ENCODE measurements at regions not wholly inside any gene's neighbourhood (a gene's known extent, or its start where the extent isn't known, plus 50 kb on each side); places are given as distances from the start of the nearest gene placed in this dataset.
A peak's percentile ranks its signal among the peaks of the same experiment; 100 is the strongest.

DNA sequence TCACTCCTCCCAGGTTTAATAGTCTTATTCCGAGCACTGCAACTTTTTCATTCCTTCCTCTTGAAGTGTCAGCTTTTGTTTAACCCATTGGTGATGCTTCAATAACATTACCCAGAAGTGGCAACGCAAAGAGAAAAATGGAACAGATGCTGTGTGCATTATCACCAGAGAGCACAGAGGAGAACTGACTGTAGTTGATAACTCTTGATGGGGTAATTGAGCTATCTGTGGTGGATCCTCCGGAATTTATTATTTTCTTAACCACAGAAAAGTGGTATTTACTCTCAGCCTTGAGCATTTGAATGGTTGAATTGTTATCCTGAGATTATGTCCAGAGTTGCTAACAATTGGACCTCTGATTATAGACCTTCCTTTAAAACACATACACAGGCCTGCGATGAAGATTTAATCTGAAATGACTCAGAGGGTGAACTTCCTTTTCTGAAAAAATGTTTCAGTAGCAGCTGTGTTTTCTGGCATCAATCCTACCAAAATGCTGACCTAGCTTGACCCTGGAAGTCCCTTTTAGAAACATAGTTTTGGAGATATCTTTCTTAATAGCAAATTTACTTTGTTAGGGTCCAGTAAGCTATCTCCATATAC is 1584.4 kb upstream of the LRRTM3 start:
- TF ChIP-seq, protein P1, sequence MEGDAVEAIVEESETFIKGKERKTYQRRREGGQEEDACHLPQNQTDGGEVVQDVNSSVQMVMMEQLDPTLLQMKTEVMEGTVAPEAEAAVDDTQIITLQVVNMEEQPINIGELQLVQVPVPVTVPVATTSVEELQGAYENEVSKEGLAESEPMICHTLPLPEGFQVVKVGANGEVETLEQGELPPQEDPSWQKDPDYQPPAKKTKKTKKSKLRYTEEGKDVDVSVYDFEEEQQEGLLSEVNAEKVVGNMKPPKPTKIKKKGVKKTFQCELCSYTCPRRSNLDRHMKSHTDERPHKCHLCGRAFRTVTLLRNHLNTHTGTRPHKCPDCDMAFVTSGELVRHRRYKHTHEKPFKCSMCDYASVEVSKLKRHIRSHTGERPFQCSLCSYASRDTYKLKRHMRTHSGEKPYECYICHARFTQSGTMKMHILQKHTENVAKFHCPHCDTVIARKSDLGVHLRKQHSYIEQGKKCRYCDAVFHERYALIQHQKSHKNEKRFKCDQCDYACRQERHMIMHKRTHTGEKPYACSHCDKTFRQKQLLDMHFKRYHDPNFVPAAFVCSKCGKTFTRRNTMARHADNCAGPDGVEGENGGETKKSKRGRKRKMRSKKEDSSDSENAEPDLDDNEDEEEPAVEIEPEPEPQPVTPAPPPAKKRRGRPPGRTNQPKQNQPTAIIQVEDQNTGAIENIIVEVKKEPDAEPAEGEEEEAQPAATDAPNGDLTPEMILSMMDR (conservative IDR thresholded peaks at IDR 0.05) = no peak
- no peak overlapping the region for H3K27ac ChIP-seq

GRCh38 chr10:65342245-65342644 is 1583.6 kb upstream of the LRRTM3 start:
- TF ChIP-seq, protein P1 (conservative IDR thresholded peaks at IDR 0.05) = no peak
- H3K27ac ChIP-seq = no peak overlapping the region

DNA sequence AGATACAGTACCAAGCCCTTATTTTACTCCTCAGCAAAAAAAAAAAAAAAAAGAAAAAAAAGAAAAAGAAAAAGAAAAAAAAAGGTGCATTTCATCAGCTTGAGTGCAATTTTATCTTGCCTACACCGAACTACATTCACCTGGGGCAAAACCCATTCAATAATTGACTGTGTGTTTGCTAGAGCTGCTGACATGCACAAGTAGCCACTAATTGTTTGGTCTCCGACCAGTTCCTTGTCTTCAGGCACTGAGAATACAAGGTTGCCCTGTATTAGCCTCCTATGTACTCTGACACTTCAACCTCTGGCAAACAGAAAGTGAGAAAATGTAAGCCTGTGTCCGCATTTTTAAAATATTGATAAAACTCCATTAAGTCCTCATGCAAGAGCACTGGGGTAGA is 1579.4 kb upstream of the LRRTM3 start:
- TF ChIP-seq, protein P1 (conservative IDR thresholded peaks at IDR 0.05) = no peak

GRCh38 chr10:65348637-65349036 is 1577.2 kb upstream of the LRRTM3 start:
- TF ChIP-seq, protein P1 (conservative IDR thresholded peaks at IDR 0.05) = no peak
- no peak overlapping the region for H3K27ac ChIP-seq

More for the DNA sequence above, 1579.4 kb upstream of the LRRTM3 start:
- no peak overlapping the region for H3K27ac ChIP-seq

- TF ChIP-seq, protein P1 (conservative IDR thresholded peaks at IDR 0.05) = no peak
- no peak overlapping the region for H3K27ac ChIP-seq
Observed at GRCh38 chr10:65350611-65351010, 1575.2 kb upstream of the LRRTM3 start.

DNA sequence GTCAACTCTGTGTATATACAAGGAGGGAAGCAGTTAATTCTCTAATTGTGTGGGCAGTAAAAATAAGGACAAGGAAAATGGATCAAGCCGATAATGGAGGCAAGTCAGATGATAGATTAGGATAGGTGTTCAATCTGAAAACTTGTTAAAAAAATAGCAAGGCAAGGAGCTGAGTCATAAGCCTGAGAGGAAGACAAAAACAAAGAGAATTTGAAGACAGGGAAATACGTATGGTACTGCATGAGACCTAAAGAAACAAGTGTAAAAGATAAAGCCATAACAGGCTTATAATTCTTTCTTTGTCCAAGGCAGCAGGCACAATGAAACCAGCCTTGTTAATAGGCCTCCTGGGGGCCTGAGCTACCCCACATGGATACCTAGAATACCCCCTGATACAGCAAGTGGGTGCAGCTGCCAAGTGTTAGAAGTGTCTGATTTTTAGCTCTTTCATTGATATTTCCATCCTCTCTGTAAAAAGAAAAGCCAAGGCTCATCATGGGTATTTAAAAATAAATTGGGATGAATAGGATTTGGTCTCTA is 1570.6 kb upstream of the LRRTM3 start:
- no peak overlapping the region for H3K27ac ChIP-seq
- TF ChIP-seq, protein P1 (conservative IDR thresholded peaks at IDR 0.05) = no peak

DNA sequence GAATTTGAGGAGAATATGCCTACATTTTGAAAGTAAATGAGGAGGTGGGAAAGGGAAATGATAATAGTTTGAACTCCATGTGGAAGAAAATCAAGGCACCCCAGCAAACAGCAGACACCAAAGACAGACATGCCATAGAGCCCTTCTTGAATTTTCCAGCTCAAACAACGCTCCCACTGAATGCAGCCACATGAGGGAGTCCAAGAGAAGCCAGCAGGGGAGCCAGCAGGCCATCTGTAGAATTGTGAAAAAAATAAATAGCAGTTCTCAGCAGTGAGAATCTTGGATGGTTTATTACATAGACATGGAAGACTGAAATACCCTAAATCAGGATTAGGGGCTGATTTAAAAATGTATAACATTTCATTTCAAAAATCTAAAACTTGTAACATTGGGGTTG is 1567.3 kb upstream of the LRRTM3 start:
- H3K27ac ChIP-seq = no peak overlapping the region

More for the DNA sequence above, 1567.3 kb upstream of the LRRTM3 start:
- TF ChIP-seq, protein P1 (conservative IDR thresholded peaks at IDR 0.05) = peak; percentile 80
